Muscle layer of colon (tissue), 2 donors: ENCODE measurements at regions not wholly inside any gene's neighbourhood (a gene's known extent, or its start where the extent isn't known, plus 50 kb on each side); places are given as distances from the start of the nearest gene placed in this dataset.
"Not testable (repeated sequence)": the region's sequence is repeated elsewhere in the genome, so short reads cannot be mapped to it uniquely, and the experiment has no call there.

Source experiments
- H3K27ac ChIP-seq: one replicate; pipeline ENCODE4 v1.7.0; 2013; ENCODE audit warnings: low read depth, mild to moderate bottlenecking, low read length, moderate library complexity
- H3K27me3 ChIP-seq, 2 donors: one replicate each; pipeline ENCODE4 v1.7.0; 2013; ENCODE audit warnings: low read length in 2 of 2, mild to moderate bottlenecking in 2 of 2; ENCODE audit not compliant: insufficient read depth in 2 of 2, control insufficient read depth in 1 of 2
- H3K36me3 ChIP-seq: one replicate; pipeline ENCODE4 v1.7.0; 2013; ENCODE audit warnings: mild to moderate bottlenecking, low read length; ENCODE audit not compliant: insufficient read depth
- H3K4me1 ChIP-seq: one replicate; pipeline ENCODE4 v1.7.0; 2013; ENCODE audit warnings: mild to moderate bottlenecking, low read length; ENCODE audit not compliant: insufficient read depth
- H3K4me3 ChIP-seq, 2 donors: one replicate each; pipeline ENCODE4 v1.7.0; 2013; ENCODE audit warnings: low read length in 2 of 2, low read depth in 1 of 2, mild to moderate bottlenecking in 1 of 2, moderate library complexity in 1 of 2
- H3K9ac ChIP-seq: one replicate; pipeline ENCODE4 v1.7.0; 2013; ENCODE audit warnings: low read length
- H3K9me3 ChIP-seq: one replicate; pipeline ENCODE4 v1.7.0; 2013; ENCODE audit warnings: mild to moderate bottlenecking, low read length
- donor health status: abdominal sarcoma.
- donor health status: Adenocarcinoma of cecum.

GRCh38 chr19:29873801-29874575, 62.2 kb downstream of the CCNE1 start:
- peaks cover 5% of the 10 kb centered on the region for H3K4me1 ChIP-seq
- H3K36me3 ChIP-seq = no peaks in the 10 kb centered on the region
- H3K4me3 ChIP-seq = peak overlapping the region in 1 of 2 donors; percentile 55
- H3K9ac ChIP-seq = no peak overlapping the region
- H3K27me3 ChIP-seq = peaks cover under 1 to 24% of the 10 kb centered on the region in 2 donors
- H3K9me3 ChIP-seq = no peaks in the 10 kb centered on the region
- no peak overlapping the region for H3K27ac ChIP-seq

DNA sequence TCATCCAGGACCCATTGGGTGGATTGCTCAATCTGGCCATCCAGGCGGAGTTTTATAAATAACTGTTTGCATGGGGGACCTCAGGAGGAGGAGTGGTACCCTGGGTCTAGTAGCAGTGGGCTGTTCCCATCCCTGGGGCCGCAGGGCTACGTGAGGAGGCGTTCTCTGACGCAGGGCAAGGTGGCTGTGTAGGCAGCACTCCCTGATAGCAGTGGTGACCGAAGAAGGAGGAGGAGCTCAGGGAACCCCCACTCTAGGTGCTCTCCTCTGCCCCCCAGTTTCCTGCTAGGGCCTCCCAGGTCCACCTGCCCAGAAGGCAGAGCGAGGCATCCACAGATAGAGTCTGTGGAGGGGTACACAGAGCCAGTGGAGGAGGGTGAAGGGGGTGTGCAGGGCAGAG, 64.1 kb downstream of the CCNE1 start:
- Histone ChIP-seq H3K9ac (no peak overlapping the region), H3K4me3 (no peak overlapping the region), H3K9me3 (no peaks in the 10 kb centered on the region), H3K27me3 (peaks cover 0 to 29% of the 10 kb centered on the region in 2 donors), H3K4me1 (peaks cover 5% of the 10 kb centered on the region), H3K36me3 (no peaks in the 10 kb centered on the region), H3K27ac (no peak overlapping the region)

DNA sequence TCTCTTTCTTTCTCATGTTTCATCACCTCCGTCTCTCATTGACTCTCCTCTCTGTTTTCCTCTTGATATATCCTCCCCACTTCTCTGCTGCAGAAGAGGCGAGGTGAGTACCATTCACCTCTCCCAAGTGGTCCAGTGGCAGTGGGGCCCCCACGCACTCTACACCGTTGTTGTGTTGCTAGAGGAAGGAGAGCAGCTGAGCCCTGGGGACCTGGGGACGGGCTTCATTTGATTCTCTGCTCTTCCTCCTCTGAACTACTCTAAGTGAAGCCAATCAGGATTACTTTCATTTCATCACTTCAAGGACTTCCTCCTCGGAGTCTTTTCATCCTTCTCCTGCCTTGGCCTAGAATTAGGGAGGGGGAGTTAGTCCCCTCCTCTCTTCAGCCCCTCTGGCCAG, 64.6 kb downstream of the CCNE1 start:
- H3K4me3 ChIP-seq = no peak overlapping the region
- H3K27ac ChIP-seq = no peak overlapping the region
- H3K9me3 ChIP-seq = no peaks in the 10 kb centered on the region
- H3K27me3 ChIP-seq = peaks cover 0 to 25% of the 10 kb centered on the region in 2 donors
- H3K9ac ChIP-seq = no peak overlapping the region
- H3K36me3 ChIP-seq = no peaks in the 10 kb centered on the region
- peaks cover 5% of the 10 kb centered on the region for H3K4me1 ChIP-seq

DNA sequence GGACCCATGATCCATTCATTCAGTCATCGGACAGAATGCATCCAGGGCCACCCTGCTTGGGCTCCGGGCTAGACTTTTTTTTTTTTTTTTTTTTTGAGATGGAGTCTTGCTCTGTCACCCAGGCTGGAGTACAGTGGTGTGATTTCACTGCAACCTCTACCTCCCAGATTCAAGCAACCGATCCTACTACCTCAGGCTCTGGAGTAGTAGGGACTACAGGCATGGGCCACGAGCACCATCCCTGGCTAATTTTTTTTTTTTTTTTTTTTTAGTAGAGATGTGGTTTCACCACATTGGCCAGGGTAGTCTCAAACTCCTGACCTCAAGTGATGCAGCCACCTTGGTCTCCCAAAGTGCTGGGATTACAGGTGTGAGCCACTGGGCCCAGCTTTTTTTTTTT, 65.1 kb downstream of the CCNE1 start:
- H3K4me3 ChIP-seq, H3K27ac ChIP-seq, H3K9ac ChIP-seq, H3K4me1 ChIP-seq, H3K9me3 ChIP-seq, H3K36me3 ChIP-seq: not testable (repeated sequence)
- H3K27me3 ChIP-seq = peaks cover 0 to 20% of the 10 kb centered on the region in 2 donors

- H3K27me3 ChIP-seq = peaks cover 0 to 11% of the 10 kb centered on the region in 2 donors
- no peak overlapping the region for H3K27ac ChIP-seq
Measured at GRCh38 chr19:29878973-29879654, 62.9 kb upstream of the URI1 start.

DNA sequence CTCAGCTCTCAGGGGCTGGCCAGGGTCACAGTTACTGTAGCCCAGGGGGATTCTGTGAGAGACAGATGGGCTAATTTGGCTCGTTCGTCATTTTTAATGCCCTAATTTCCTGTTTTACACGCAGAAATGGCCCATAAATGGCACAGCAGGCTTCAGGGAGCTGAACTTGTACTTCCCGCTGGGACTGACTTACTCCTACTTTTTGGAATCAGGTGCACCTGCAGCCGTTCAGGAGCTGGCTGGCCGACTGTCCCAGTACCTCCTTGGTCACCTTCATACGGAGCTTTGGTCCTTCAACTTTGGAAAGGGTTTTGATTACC, 62.4 kb upstream of the URI1 start:
- Histone ChIP-seq H3K27ac (no peak overlapping the region), H3K4me3 (no peak overlapping the region), H3K4me1 (peaks cover 5% of the 10 kb centered on the region), H3K36me3 (no peaks in the 10 kb centered on the region), H3K9ac (no peak overlapping the region), H3K9me3 (no peaks in the 10 kb centered on the region), H3K27me3 (peaks cover 0 to 11% of the 10 kb centered on the region in 2 donors)

More at GRCh38 chr19:29878973-29879654, 62.9 kb upstream of the URI1 start:
- H3K4me1 ChIP-seq = peaks cover 5% of the 10 kb centered on the region
- H3K9me3 ChIP-seq = no peaks in the 10 kb centered on the region
- H3K36me3 ChIP-seq = no peaks in the 10 kb centered on the region
- no peak overlapping the region for H3K4me3 ChIP-seq
- no peak overlapping the region for H3K9ac ChIP-seq

DNA sequence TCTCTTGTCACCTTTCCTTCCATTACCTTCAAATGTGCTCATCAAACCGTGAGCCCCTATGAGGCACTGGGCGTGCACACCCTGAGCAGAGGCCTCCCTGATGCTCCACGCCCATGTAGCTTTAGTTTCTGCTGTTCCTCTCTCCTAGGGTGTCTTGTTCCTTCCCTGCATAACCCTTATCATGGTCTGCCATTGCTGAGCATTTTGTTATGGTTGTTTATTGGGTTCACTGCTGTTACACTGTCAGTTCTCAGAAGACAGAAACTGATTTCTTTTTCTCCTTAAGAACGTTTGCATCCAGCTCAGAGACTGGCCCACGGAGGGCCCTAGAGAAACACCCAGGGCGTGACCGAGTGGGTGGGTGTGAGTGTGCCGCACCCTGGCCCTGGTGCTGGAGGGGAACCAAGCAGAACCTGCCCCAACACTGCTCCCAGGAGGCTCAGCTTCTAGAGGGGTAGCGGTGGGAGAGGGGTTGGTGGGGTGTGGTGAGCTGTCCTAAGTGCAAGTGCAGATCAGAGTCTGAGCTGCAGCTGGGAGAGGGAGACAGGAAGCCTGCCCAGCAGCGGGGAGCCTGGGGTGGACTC, 61.4 kb upstream of the URI1 start:
- no peaks in the 10 kb centered on the region for H3K9me3 ChIP-seq
- H3K9ac ChIP-seq = no peak overlapping the region
- H3K27me3 ChIP-seq = peaks cover 0 to 11% of the 10 kb centered on the region in 2 donors
- no peak overlapping the region for H3K27ac ChIP-seq
- H3K4me3 ChIP-seq = no peak overlapping the region
- H3K36me3 ChIP-seq = no peaks in the 10 kb centered on the region
- H3K4me1 ChIP-seq = no peaks in the 10 kb centered on the region

DNA sequence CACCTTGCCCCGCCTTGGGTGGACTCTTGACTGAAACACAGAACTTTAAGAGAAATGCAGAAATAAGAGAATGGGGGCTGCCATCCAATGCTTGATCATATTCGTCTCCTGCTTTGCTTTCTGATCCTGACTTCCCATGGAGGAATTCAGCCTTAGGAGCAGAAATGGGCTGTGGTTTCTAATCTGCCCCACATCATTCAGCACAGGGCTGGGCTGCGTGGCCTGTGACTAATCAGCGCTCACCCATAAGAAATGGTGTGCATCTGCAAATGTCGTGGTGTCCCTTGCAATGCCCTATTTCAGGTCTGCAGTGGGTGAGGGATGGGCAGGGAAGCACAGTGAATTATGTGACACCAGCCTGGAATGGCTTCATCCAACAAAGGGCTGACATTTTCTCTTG, 60.7 kb upstream of the URI1 start:
- H3K36me3 ChIP-seq = no peaks in the 10 kb centered on the region
- H3K4me1 ChIP-seq = no peaks in the 10 kb centered on the region
- H3K4me3 ChIP-seq = no peak overlapping the region
- no peak overlapping the region for H3K9ac ChIP-seq
- no peak overlapping the region for H3K27ac ChIP-seq
- peaks cover 0 to 11% of the 10 kb centered on the region in 2 donors for H3K27me3 ChIP-seq
- H3K9me3 ChIP-seq = no peaks in the 10 kb centered on the region

- Histone ChIP-seq H3K9ac (no peak overlapping the region), H3K36me3 (no peaks in the 10 kb centered on the region), H3K9me3 (no peaks in the 10 kb centered on the region), H3K4me1 (no peaks in the 10 kb centered on the region), H3K27me3 (peaks cover 0 to 11% of the 10 kb centered on the region in 2 donors), H3K27ac (no peak overlapping the region), H3K4me3 (no peak overlapping the region)
Measured at GRCh38 chr19:29882719-29883105, 59.3 kb upstream of the URI1 start.

GRCh38 chr19:29884044-29884443, 58.0 kb upstream of the URI1 start:
- H3K27me3 ChIP-seq = peaks cover 0 to 11% of the 10 kb centered on the region in 2 donors
- H3K9ac ChIP-seq = no peak overlapping the region
- H3K9me3 ChIP-seq = no peaks in the 10 kb centered on the region
- no peak overlapping the region for H3K27ac ChIP-seq
- no peak overlapping the region for H3K4me3 ChIP-seq
- H3K36me3 ChIP-seq = no peaks in the 10 kb centered on the region
- no peaks in the 10 kb centered on the region for H3K4me1 ChIP-seq

- peaks cover 0 to 10% of the 10 kb centered on the region in 2 donors for H3K27me3 ChIP-seq
- no peaks in the 10 kb centered on the region for H3K9me3 ChIP-seq
- no peaks in the 10 kb centered on the region for H3K4me1 ChIP-seq
- H3K36me3 ChIP-seq = no peaks in the 10 kb centered on the region
- H3K9ac ChIP-seq = no peak overlapping the region
- H3K27ac ChIP-seq = no peak overlapping the region
- no peak overlapping the region for H3K4me3 ChIP-seq
Measured at GRCh38 chr19:29884466-29884865, 57.6 kb upstream of the URI1 start.
